PFSK-1 (cell line): ENCODE measurements at regions not wholly inside any gene's neighbourhood (a gene's known extent, or its start where the extent isn't known, plus 50 kb on each side); places are given as distances from the start of the nearest gene placed in this dataset.

Source experiments
- SIN3A ChIP-seq: IDR thresholded peaks from 2 replicates; pipeline ENCODE4 v1.6.1; 2012; ENCODE audit warnings: mild to moderate bottlenecking, low read length, moderate library complexity, borderline replicate concordance; ENCODE audit not compliant: insufficient read depth
- TF ChIP-seq, protein P1 (sequence below), 2 experiments: IDR thresholded peaks; 2 replicates each; pipeline versions ENCODE4 v1.6.1 to v1.8.0; 2011 to 2012; ENCODE audit warnings: low read depth in 2 of 2, low read length in 2 of 2, control low read depth in 1 of 2, inconsistent platforms in 1 of 2, mild to moderate bottlenecking in 1 of 2, moderate library complexity in 1 of 2; ENCODE audit not compliant: insufficient read depth in 1 of 2

DNA sequence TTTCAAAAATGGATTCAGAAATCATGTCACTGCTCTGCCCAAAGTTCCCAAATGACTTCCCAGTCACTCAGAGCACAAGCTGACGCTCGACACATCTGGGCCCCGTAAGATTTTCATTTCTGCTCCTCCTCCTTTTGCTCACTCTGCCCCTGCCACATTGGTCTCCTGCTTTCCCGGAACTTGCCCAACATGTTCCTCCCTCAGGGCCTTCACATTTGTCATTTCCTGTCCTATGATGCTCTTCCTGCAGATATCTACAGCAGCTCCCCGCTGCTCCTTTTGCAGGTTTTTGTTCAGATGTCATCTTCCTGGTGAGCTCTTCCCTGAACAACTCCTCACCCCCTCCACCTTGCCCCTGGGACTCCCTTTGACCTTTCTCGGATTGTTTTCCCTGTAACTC lies 58.5 kb upstream of the IVNS1ABP start:
- TF ChIP-seq, protein P1, sequence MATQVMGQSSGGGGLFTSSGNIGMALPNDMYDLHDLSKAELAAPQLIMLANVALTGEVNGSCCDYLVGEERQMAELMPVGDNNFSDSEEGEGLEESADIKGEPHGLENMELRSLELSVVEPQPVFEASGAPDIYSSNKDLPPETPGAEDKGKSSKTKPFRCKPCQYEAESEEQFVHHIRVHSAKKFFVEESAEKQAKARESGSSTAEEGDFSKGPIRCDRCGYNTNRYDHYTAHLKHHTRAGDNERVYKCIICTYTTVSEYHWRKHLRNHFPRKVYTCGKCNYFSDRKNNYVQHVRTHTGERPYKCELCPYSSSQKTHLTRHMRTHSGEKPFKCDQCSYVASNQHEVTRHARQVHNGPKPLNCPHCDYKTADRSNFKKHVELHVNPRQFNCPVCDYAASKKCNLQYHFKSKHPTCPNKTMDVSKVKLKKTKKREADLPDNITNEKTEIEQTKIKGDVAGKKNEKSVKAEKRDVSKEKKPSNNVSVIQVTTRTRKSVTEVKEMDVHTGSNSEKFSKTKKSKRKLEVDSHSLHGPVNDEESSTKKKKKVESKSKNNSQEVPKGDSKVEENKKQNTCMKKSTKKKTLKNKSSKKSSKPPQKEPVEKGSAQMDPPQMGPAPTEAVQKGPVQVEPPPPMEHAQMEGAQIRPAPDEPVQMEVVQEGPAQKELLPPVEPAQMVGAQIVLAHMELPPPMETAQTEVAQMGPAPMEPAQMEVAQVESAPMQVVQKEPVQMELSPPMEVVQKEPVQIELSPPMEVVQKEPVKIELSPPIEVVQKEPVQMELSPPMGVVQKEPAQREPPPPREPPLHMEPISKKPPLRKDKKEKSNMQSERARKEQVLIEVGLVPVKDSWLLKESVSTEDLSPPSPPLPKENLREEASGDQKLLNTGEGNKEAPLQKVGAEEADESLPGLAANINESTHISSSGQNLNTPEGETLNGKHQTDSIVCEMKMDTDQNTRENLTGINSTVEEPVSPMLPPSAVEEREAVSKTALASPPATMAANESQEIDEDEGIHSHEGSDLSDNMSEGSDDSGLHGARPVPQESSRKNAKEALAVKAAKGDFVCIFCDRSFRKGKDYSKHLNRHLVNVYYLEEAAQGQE (IDR thresholded peaks at IDR 0.05; ENCODE audit: insufficient read depth in 1 of 2, low read depth in 2 of 2, low read length in 2 of 2), result no peak
- no peak for TF ChIP-seq SIN3A
